Kidney (tissue), 13 donors: ENCODE measurements at regions not wholly inside any gene's neighbourhood (a gene's known extent, or its start where the extent isn't known, plus 50 kb on each side); places are given as distances from the start of the nearest gene placed in this dataset.

Experiments used
- DNase-seq, 5 donors: peaks; one replicate each; pipeline ENCODE4 v3.0.0-alpha.2; 2013 to 2020
- FAIRE-seq: peaks from 2 replicates; lab custom pipeline; 2012; peaks lifted over from hg19 to GRCh38; lab: Jason Lieb, UNC
- H3K27ac ChIP-seq, 2 donors: one replicate each; pipeline ENCODE4 v1.7.0; 2013; ENCODE audit warnings: low read depth in 2 of 2, low read length in 2 of 2, inconsistent platforms in 1 of 2
- H3K27me3 ChIP-seq: one replicate; pipeline ENCODE4 v1.7.1; 2013; ENCODE audit warnings: low read length, inconsistent platforms; ENCODE audit not compliant: control insufficient read depth, insufficient read depth
- H3K36me3 ChIP-seq, 3 donors: one replicate each; pipeline versions ENCODE4 v1.7.0 to v1.7.1; 2013; ENCODE audit warnings: low read length in 3 of 3, control low read depth in 1 of 3, inconsistent platforms in 1 of 3; ENCODE audit not compliant: insufficient read depth in 3 of 3, control insufficient read depth in 2 of 3
- H3K4me1 ChIP-seq, 3 donors: one replicate each; pipeline versions ENCODE4 v1.7.0 to v1.7.1; 2013; ENCODE audit warnings: low read length in 3 of 3, inconsistent platforms in 1 of 3, low read depth in 1 of 3; ENCODE audit not compliant: control insufficient read depth in 2 of 3, insufficient read depth in 2 of 3
- H3K4me3 ChIP-seq, 3 donors: one replicate each; pipeline versions ENCODE4 v1.7.0 to v1.8.1; 2013; ENCODE audit warnings: low read length in 3 of 3, control low read depth in 1 of 3, inconsistent platforms in 1 of 3
- H3K9ac ChIP-seq, 3 donors: one replicate each; pipeline versions ENCODE4 v1.7.0 to v1.7.1; 2013; ENCODE audit warnings: low read length in 3 of 3, control low read depth in 1 of 3, inconsistent platforms in 1 of 3
- H3K9me3 ChIP-seq, 3 donors: one replicate each; pipeline versions ENCODE4 v1.7.0 to v1.7.1; 2013; ENCODE audit warnings: low read length in 3 of 3, control low read depth in 1 of 3, inconsistent platforms in 1 of 3; ENCODE audit not compliant: control insufficient read depth in 2 of 3, insufficient read depth in 1 of 3
- intact Hi-C: fragments of 100-400 bp; cut with DNase I; formaldehyde crosslinking; loops from one replicate; pipeline ENCODE4 v1.11.1; 2022
- TF ChIP-seq, protein P1 (sequence below): IDR thresholded peaks from 3 replicates; pipeline ENCODE4 v1.5.1; 2012; ENCODE audit warnings: mild to moderate bottlenecking, moderate library complexity, borderline replicate concordance; ENCODE audit not compliant: insufficient read depth; ENCODE audit errors: extremely low read depth
- donor health status: control.
- donor health status: control.
- donor health status: control.
- donor health status: control.
- donor health status: control.
- donor health status: DM: yes; HTN: yes; CAD: no.
- donor health status: Normal renal cell carcinoma (clear cell type).

- intact Hi-C loops, result no loop called here
- TF ChIP-seq, protein P1, sequence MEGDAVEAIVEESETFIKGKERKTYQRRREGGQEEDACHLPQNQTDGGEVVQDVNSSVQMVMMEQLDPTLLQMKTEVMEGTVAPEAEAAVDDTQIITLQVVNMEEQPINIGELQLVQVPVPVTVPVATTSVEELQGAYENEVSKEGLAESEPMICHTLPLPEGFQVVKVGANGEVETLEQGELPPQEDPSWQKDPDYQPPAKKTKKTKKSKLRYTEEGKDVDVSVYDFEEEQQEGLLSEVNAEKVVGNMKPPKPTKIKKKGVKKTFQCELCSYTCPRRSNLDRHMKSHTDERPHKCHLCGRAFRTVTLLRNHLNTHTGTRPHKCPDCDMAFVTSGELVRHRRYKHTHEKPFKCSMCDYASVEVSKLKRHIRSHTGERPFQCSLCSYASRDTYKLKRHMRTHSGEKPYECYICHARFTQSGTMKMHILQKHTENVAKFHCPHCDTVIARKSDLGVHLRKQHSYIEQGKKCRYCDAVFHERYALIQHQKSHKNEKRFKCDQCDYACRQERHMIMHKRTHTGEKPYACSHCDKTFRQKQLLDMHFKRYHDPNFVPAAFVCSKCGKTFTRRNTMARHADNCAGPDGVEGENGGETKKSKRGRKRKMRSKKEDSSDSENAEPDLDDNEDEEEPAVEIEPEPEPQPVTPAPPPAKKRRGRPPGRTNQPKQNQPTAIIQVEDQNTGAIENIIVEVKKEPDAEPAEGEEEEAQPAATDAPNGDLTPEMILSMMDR, result no peak
- FAIRE-seq (no peak), DNase-seq (no peak)
- H3K27ac ChIP-seq, result no peak overlapping the region
- H3K9ac ChIP-seq, result no peak overlapping the region
- no peak overlapping the region for H3K4me3 ChIP-seq
- no peaks in the 10 kb centered on the region for H3K9me3 ChIP-seq
- H3K4me1 ChIP-seq, result no peaks in the 10 kb centered on the region
- no peaks in the 10 kb centered on the region for H3K27me3 ChIP-seq
- no peaks in the 10 kb centered on the region for H3K36me3 ChIP-seq
These were observed 398.1 kb downstream of the NSUN3 start for GRCh38 chr3:94460931-94461330.

- Histone ChIP-seq H3K4me3 (no peak overlapping the region), H3K27me3 (no peaks in the 10 kb centered on the region), H3K9ac (no peak overlapping the region), H3K36me3 (no peaks in the 10 kb centered on the region), H3K9me3 (no peaks in the 10 kb centered on the region), H3K4me1 (no peaks in the 10 kb centered on the region), H3K27ac (no peak overlapping the region)
- DNase-seq (no peak), FAIRE-seq (no peak)
- TF ChIP-seq, protein P1, result no peak
- intact Hi-C loops, result no loop called here
These were observed 400.1 kb downstream of the NSUN3 start for GRCh38 chr3:94462931-94463330.

DNA sequence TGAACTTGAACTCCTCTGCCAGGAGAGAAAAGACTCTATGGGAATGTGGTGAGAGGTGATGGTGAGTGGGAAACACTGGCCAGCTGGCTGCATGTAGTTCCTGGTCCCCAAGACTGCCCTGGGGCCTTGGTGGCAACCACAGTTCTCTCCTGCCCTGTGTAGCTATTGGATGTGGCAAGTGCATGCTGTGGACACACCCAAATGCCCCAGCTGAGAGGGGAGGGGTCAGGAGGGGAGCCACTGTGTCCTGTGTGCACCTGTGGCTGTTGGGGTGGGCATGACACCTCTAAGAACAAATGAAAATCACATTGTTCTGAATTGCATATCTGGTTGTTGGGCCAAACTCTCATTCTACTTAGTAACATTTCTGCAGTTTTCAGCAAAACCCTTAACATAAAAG, 409.6 kb downstream of the NSUN3 start:
- no peaks in the 10 kb centered on the region for H3K4me1 ChIP-seq
- TF ChIP-seq, protein P1, result no peak
- H3K9ac ChIP-seq, result no peak overlapping the region
- no peaks in the 10 kb centered on the region for H3K27me3 ChIP-seq
- FAIRE-seq (no peak), DNase-seq (no peak)
- intact Hi-C loops, result no loop called here
- H3K27ac ChIP-seq, result no peak overlapping the region
- peaks cover 0 to 8% (median 4%) of the 10 kb centered on the region in 3 donors for H3K9me3 ChIP-seq
- H3K36me3 ChIP-seq, result no peaks in the 10 kb centered on the region
- no peak overlapping the region for H3K4me3 ChIP-seq

DNA sequence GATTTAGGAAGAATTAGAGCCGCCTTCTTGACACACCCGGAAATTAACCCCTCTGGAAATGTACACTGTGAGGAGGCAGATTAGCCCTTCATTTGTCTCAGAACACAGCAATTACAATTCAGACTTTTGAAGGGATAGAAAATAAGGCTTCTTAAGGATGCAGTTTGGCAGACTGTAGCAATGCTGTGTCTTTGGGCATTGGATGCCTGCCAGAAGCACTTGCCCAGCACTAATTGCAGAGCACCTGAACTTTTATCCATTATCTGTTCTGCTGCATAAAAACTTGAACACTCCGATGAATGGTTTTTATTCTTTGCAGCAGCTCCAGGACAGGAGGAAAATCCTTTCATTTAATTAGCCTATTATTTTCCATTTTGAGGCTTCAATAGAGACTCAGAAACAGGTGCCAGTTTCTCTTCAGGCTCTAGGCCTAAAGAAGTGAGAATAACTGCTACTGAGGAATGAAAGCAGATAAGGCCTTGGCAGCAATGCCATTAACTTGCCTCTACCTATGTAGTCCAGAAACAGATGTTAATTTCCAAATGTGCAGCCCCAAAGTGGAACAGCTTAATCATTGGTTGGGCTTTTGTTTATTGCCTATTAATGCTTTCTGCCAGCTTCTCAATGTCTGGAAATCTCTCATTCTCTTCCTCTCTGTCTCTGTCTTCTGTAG, 418.5 kb downstream of the NSUN3 start:
- Histone ChIP-seq H3K9ac (no peak overlapping the region), H3K4me1 (no peaks in the 10 kb centered on the region), H3K9me3 (no peaks in the 10 kb centered on the region), H3K27me3 (no peaks in the 10 kb centered on the region), H3K36me3 (no peaks in the 10 kb centered on the region), H3K4me3 (no peak overlapping the region), H3K27ac (no peak overlapping the region)
- DNase-seq, result no peak
- intact Hi-C loops, result no loop called here
- TF ChIP-seq, protein P1, result no peak
- FAIRE-seq, result no peak
